Cardiac fibroblast (primary cell): ENCODE measurements at regions not wholly inside any gene's neighbourhood (a gene's known extent, or its start where the extent isn't known, plus 50 kb on each side); places are given as distances from the start of the nearest gene placed in this dataset.
A peak's percentile ranks its signal among the peaks of the same experiment; 100 is the strongest.

Source experiments
- DNase-seq, 2 donors: peaks; one replicate each; pipeline versions ENCODE4 v3.0.0 to v3.0.0-alpha.2; 2010; ENCODE audit warnings: low read depth in 2 of 2
- H3K4me3 ChIP-seq, 2 donors: replicated peaks in 1 of 2; 1 replicate in 1 of 2; 2 replicates in 1 of 2; pipeline ENCODE4 v1.5.1; 2011; ENCODE audit warnings: low read depth in 2 of 2, low read length in 2 of 2, mild to moderate bottlenecking in 2 of 2, moderate library complexity in 1 of 2
- TF ChIP-seq, protein P1 (sequence below): IDR thresholded peaks from one replicate; pipeline ENCODE4 v1.5.1; 2011; ENCODE audit warnings: low read depth, mild to moderate bottlenecking, low read length, inconsistent platforms

DNA sequence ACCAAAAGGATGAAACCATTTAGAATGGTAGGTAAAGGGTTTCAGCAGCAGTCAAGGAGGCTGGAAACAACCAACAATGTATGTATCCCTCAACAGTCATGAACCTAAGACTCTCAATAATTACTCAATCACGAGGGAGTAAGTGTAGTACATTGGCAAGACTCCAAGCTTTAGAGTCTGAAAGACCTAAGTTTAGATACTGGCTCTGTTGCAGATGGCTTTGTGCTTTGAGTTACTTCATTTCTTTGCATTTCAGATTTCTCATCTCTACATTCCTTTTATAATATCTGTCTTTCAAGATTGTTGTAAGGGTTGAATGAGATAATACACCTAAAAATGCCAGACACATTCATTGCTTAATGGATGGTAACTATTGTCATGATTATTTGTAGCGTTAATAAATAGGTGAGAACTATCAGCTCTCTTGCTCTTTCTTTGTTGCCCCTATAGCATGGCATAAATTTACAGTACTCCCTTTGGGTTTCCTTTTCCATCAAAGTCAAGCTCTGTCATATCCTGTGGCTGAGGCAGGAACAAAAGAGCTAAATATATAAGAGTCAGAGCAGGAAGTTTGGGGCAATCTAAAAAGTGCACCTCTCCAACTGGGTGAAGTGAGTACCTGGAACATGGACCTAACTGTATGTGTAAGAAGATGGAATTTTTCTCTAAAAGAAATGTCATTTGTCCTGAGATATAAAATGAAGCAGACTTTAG, 228.2 kb upstream of the ZC3H12C start:
- DNase-seq = peak; percentile 71 to 77
- H3K4me3 ChIP-seq = no peak overlapping the region
- TF ChIP-seq, protein P1, sequence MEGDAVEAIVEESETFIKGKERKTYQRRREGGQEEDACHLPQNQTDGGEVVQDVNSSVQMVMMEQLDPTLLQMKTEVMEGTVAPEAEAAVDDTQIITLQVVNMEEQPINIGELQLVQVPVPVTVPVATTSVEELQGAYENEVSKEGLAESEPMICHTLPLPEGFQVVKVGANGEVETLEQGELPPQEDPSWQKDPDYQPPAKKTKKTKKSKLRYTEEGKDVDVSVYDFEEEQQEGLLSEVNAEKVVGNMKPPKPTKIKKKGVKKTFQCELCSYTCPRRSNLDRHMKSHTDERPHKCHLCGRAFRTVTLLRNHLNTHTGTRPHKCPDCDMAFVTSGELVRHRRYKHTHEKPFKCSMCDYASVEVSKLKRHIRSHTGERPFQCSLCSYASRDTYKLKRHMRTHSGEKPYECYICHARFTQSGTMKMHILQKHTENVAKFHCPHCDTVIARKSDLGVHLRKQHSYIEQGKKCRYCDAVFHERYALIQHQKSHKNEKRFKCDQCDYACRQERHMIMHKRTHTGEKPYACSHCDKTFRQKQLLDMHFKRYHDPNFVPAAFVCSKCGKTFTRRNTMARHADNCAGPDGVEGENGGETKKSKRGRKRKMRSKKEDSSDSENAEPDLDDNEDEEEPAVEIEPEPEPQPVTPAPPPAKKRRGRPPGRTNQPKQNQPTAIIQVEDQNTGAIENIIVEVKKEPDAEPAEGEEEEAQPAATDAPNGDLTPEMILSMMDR = no peak

DNA sequence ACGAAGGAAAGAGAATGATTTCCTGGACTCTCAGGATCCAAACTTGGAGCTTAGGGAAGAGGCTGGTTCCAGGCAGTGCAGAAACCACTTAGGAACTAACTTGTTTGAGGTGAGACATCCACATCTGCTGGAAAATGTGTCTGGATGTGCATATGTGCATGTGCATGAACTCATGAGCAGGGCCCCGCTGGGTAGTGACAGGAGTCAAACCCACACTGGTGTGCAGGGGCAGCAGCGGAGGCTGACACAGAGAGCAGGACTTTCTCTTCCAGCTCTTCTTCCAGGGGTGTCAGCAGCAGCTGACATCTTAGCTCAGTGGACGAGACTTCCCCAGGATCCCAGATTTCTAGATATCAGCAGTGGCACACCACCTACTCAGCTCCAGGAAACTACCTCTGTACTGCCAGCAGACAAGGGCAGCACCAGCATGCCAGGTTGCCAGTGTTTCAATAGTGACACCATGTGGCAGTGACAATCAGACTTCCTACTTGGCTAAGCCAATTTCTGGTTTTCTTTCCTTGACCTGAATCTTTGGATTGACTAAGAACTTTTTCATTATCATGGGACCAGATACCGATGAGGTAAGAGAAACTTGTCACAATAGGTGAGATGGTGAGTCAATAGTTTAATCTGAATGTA, 227.5 kb upstream of the ZC3H12C start:
- DNase-seq = no peak
- H3K4me3 ChIP-seq = no peak overlapping the region
- TF ChIP-seq, protein P1 = no peak

DNA sequence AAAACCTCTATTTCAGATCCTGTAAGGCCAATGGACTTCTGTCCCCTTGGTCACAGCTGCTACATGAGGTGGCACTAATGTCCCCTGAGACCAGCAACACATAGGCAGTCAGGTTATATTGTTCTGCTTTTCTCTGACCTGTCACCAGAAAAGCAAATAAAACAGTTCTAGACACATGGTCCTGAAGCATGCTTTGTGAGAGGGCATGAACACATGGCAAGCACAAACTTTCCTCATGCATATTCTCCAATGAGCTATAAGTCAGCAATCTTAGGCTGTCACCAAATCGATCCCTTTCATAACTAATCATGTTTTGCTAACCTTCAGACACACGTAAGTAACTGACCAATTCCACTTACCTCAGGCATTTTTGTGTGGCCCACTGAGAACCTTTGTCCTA, 225.4 kb upstream of the ZC3H12C start:
- TF ChIP-seq, protein P1 = no peak
- no peak for DNase-seq
- H3K4me3 ChIP-seq = no peak overlapping the region

DNA sequence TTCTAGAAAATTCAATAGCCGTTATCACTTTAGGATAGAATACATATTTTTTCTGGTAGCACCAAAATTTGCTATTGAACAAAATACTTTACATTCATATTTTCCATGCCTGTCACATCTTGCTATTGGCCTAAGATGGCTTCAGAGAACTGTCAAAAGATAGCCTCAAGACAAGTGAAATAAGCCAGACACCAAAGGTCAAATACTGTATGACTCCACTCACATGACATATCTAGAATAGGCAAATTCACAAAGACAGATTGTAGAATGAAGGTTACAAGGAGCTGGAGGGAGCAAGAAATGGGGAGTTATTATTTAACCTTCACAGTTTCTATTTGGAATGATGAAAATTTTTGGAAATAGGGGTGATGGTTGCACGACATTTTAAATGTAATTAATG, 223.7 kb upstream of the ZC3H12C start:
- no peak overlapping the region for H3K4me3 ChIP-seq
- DNase-seq = no peak
- TF ChIP-seq, protein P1 = no peak

DNA sequence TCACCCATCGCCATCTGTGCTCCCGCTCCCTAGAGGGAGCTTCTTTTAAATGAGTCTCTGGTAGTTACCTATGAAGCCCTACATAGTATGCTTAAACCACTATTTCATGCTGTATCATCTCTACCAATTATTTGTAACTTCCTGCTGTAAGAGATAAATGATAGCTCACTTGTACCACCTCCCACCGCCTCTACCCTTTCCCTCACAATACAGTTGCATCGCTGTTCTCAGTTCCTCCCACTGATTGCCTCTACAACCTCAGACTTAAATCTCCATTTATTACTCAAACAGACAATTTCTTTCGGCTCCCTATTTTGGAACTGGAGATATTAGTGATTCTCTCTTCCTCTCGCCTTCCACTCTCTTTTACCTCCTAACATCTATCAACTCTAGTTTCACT, 222.9 kb upstream of the ZC3H12C start:
- no peak overlapping the region for H3K4me3 ChIP-seq
- DNase-seq = no peak
- TF ChIP-seq, protein P1 = no peak

DNA sequence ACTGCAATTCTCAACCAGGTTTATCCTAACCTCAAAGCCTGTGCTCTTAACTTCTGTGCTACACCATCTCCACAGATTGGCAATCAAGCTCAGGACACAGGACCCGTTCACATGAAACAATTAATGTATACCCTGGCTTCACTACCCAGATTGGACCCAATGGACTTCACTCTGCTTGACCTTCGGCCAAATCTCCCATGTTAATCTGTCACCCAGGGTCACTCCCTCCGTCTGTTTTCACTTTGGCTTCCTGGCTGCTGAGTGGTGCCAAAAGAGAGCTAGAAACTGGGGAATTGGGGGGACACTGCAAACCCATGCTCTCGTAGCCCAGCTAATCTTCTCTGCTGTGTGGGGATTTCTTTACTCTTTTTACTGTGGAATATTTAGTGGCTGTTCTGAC, 216.1 kb upstream of the ZC3H12C start:
- DNase-seq = no peak
- TF ChIP-seq, protein P1 = no peak

DNA sequence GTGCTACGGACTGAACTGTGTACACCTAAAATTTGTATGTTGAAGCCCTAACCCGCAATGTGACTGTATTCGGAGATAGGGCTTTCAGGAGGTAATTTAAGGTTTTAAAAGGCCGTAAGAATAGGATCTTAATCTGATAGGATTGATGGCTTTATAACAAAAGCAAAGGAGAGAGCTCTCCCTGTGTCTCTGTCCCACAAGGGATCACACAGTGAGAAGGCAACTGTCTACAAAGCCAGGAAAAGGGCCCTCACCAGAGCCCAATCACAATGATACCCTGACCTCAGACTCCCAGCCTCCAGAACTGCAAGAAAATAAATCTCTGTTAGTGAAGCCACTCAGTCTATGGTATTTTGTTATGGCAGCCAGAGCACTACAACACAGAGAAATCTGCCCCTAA, 208.7 kb upstream of the ZC3H12C start:
- TF ChIP-seq, protein P1 = no peak
- no peak overlapping the region for H3K4me3 ChIP-seq
- DNase-seq = no peak

More for the DNA sequence above, 216.1 kb upstream of the ZC3H12C start:
- no peak overlapping the region for H3K4me3 ChIP-seq
